Osteocyte (in vitro differentiated cells): ENCODE measurements at regions not wholly inside any gene's neighbourhood (a gene's known extent, or its start where the extent isn't known, plus 50 kb on each side); places are given as distances from the start of the nearest gene placed in this dataset.

Source experiments
- DNase-seq: peaks from one replicate; pipeline ENCODE4 v3.0.0; 2021; ENCODE audit warnings: mixed read lengths; ENCODE audit not compliant: unreplicated experiment; ENCODE audit errors: extremely low spot score
- H3K27ac Mint-ChIP-seq: one replicate; pipeline ENCODE4 v1.8.0; 2021; ENCODE audit warnings: mild to moderate bottlenecking, mixed read lengths; ENCODE audit not compliant: unreplicated experiment
- H3K27me3 Mint-ChIP-seq: one replicate; pipeline ENCODE4 v1.8.0; 2021; ENCODE audit warnings: mixed read lengths; ENCODE audit not compliant: unreplicated experiment
- H3K36me3 Mint-ChIP-seq: one replicate; pipeline ENCODE4 v1.8.0; 2021; ENCODE audit warnings: mixed read lengths; ENCODE audit not compliant: unreplicated experiment
- H3K4me1 Mint-ChIP-seq: one replicate; pipeline ENCODE4 v1.8.0; 2021; ENCODE audit warnings: mixed read lengths; ENCODE audit not compliant: unreplicated experiment
- H3K4me3 Mint-ChIP-seq: one replicate; pipeline ENCODE4 v1.8.0; 2021; ENCODE audit warnings: mild to moderate bottlenecking, moderate library complexity, mixed read lengths; ENCODE audit not compliant: unreplicated experiment
- H3K9me3 Mint-ChIP-seq: one replicate; pipeline ENCODE4 v1.8.0; 2021; ENCODE audit warnings: mixed read lengths; ENCODE audit not compliant: unreplicated experiment
- CTCF ChIP-seq: fragments of 200-600 bp; sonication (generic); IDR thresholded peaks from 2 replicates; pipeline ENCODE4 v1.5.0; 2021; ENCODE audit warnings: antibody characterized with exemption, mild to moderate bottlenecking, moderate library complexity

- Mint-ChIP-seq H3K36me3 (no peaks in the 10 kb centered on the region), H3K4me3 (no peak overlapping the region), H3K27ac (no peak overlapping the region), H3K4me1 (no peaks in the 10 kb centered on the region), H3K27me3 (peaks cover 15% of the 10 kb centered on the region), H3K9me3 (no peaks in the 10 kb centered on the region)
- no peak for DNase-seq
- TF ChIP-seq CTCF = no peak
Observed at GRCh38 chr4:100852326-100852725, 334.5 kb upstream of the EMCN start.

- Mint-ChIP-seq H3K4me1 (no peaks in the 10 kb centered on the region), H3K4me3 (no peak overlapping the region), H3K27ac (no peak overlapping the region), H3K27me3 (peaks cover 4% of the 10 kb centered on the region), H3K36me3 (no peaks in the 10 kb centered on the region), H3K9me3 (no peaks in the 10 kb centered on the region)
- TF ChIP-seq CTCF = no peak
- DNase-seq = no peak
Observed at GRCh38 chr4:100849319-100849718, 331.5 kb upstream of the EMCN start.

GRCh38 chr4:100848841-100849240, 331.0 kb upstream of the EMCN start:
- peaks cover 4% of the 10 kb centered on the region for H3K27me3 Mint-ChIP-seq
- no peak overlapping the region for H3K4me3 Mint-ChIP-seq
- H3K27ac Mint-ChIP-seq = no peak overlapping the region

GRCh38 chr4:100843910-100844309, 326.1 kb upstream of the EMCN start:
- no peak for DNase-seq
- no peaks in the 10 kb centered on the region for H3K4me1 Mint-ChIP-seq
- H3K27me3 Mint-ChIP-seq = peaks cover 7% of the 10 kb centered on the region
- H3K36me3 Mint-ChIP-seq = no peaks in the 10 kb centered on the region
- TF ChIP-seq CTCF = no peak
- no peaks in the 10 kb centered on the region for H3K9me3 Mint-ChIP-seq
- no peak overlapping the region for H3K27ac Mint-ChIP-seq
- H3K4me3 Mint-ChIP-seq = no peak overlapping the region

More at GRCh38 chr4:100848841-100849240, 331.0 kb upstream of the EMCN start:
- peak; percentile 23 for TF ChIP-seq CTCF
- no peaks in the 10 kb centered on the region for H3K9me3 Mint-ChIP-seq
- no peaks in the 10 kb centered on the region for H3K36me3 Mint-ChIP-seq
- DNase-seq = no peak
- no peaks in the 10 kb centered on the region for H3K4me1 Mint-ChIP-seq

GRCh38 chr4:100842856-100843255, 325.0 kb upstream of the EMCN start:
- no peaks in the 10 kb centered on the region for H3K4me1 Mint-ChIP-seq
- TF ChIP-seq CTCF = no peak
- DNase-seq = no peak

More at GRCh38 chr4:100842856-100843255, 325.0 kb upstream of the EMCN start:
- Mint-ChIP-seq H3K4me3 (no peak overlapping the region), H3K27ac (no peak overlapping the region), H3K36me3 (no peaks in the 10 kb centered on the region), H3K27me3 (peaks cover 7% of the 10 kb centered on the region), H3K9me3 (no peaks in the 10 kb centered on the region)
